ENCODE measurements at regions not wholly inside any gene's neighbourhood (a gene's known extent, or its start where the extent isn't known, plus 50 kb on each side); places are given as distances from the start of the nearest gene placed in this dataset.

- no peaks in the 10 kb centered on the region for H3K4me1 ChIP-seq
- TF ChIP-seq, protein P1, sequence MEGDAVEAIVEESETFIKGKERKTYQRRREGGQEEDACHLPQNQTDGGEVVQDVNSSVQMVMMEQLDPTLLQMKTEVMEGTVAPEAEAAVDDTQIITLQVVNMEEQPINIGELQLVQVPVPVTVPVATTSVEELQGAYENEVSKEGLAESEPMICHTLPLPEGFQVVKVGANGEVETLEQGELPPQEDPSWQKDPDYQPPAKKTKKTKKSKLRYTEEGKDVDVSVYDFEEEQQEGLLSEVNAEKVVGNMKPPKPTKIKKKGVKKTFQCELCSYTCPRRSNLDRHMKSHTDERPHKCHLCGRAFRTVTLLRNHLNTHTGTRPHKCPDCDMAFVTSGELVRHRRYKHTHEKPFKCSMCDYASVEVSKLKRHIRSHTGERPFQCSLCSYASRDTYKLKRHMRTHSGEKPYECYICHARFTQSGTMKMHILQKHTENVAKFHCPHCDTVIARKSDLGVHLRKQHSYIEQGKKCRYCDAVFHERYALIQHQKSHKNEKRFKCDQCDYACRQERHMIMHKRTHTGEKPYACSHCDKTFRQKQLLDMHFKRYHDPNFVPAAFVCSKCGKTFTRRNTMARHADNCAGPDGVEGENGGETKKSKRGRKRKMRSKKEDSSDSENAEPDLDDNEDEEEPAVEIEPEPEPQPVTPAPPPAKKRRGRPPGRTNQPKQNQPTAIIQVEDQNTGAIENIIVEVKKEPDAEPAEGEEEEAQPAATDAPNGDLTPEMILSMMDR (IDR thresholded peaks at IDR 0.05) = peak; percentile 72
- no peaks in the 10 kb centered on the region for H3K9me3 ChIP-seq
- H3K27me3 ChIP-seq (ENCODE audit: low read depth) = no peaks in the 10 kb centered on the region
- intact Hi-C loops (cut with DNase I) = no loop called here
- no peaks in the 10 kb centered on the region for H3K36me3 ChIP-seq
- DNase-seq = no peak
- no peak overlapping the region for H3K4me3 ChIP-seq
- ATAC-seq = peak; percentile 51 to 68
- H3K27ac ChIP-seq = no peak overlapping the region
These were observed 148.7 kb upstream of the ERCC6L2 start for GRCh38 chr9:95726756-95727155.

- ATAC-seq = no peak
- Histone ChIP-seq H3K36me3 (no peaks in the 10 kb centered on the region), H3K27me3 (ENCODE audit: low read depth) (no peaks in the 10 kb centered on the region), H3K4me1 (no peaks in the 10 kb centered on the region), H3K4me3 (no peak overlapping the region), H3K9me3 (no peaks in the 10 kb centered on the region), H3K27ac (no peak overlapping the region)
- DNase-seq = no peak
- intact Hi-C loops (cut with DNase I) = no loop called here
- TF ChIP-seq, protein P1 (IDR thresholded peaks at IDR 0.05) = no peak
These were observed 150.4 kb upstream of the ERCC6L2 start for GRCh38 chr9:95725045-95725444.

DNA sequence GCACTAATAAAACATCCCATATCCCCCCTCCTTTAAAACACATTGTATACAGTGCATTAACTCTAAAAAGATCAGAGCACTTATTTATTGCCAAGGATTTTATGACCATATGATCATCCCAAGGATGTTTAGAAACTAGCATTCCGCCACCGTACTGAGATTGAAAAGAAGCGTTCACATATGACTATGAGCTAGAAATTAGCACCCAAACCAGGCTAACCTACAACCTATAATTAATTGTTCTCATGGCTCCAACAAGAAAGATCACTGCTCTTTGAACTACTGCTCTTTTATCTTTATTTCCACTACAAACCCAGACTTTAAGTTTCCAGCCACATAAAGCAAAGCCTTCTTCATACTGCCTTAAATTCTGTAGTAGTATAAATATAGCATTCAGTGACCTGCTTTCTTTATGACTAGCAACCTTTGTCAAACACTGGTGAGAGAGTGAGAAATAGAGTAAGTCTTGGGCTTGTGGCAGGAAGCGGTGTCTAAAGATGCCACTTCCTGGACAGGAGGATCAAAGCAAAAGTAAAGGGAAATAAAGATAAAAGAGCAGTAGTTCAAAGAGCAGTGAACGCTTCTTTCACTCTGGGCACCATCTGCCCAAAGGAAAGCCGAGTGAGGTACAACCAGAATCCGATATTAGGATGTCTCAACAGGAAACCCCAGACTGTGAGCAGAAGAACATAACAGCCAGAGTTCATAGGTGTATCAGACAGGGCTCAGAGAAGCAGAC lies 151.1 kb upstream of the ERCC6L2 start:
- Histone ChIP-seq H3K27ac (no peak overlapping the region), H3K36me3 (no peaks in the 10 kb centered on the region), H3K4me1 (no peaks in the 10 kb centered on the region), H3K9me3 (no peaks in the 10 kb centered on the region), H3K4me3 (no peak overlapping the region), H3K27me3 (ENCODE audit: low read depth) (no peaks in the 10 kb centered on the region)
- intact Hi-C loops (cut with DNase I) = no loop called here
- DNase-seq = no peak
- TF ChIP-seq, protein P1 (IDR thresholded peaks at IDR 0.05) = no peak
- peak; percentile 46 to 57 for ATAC-seq

DNA sequence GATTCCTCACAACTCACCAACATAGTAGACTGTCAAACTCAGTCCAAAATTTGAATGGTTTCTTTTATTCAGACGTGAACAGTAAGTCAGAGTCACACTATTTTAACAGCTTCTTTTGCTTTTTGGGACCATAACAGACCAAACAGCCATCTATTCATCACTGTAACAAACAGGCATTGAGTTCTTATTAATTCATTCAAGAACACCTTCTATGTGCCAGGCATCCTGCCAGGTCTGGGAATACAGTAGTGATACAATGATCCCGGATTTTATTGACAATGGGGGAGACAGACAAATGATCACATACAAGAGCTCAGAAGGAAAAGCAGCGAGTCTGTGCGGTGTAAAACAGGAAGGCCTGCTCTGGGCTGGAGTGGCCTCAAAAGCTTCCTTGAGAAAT lies 153.3 kb upstream of the ERCC6L2 start:
- ATAC-seq = no peak
- no peaks in the 10 kb centered on the region for H3K4me1 ChIP-seq
- H3K4me3 ChIP-seq = no peak overlapping the region
- TF ChIP-seq, protein P1 (IDR thresholded peaks at IDR 0.05) = no peak
- intact Hi-C loops (cut with DNase I) = no loop called here
- H3K36me3 ChIP-seq = no peaks in the 10 kb centered on the region
- no peaks in the 10 kb centered on the region for H3K27me3 ChIP-seq (ENCODE audit: low read depth)
- H3K9me3 ChIP-seq = no peaks in the 10 kb centered on the region
- H3K27ac ChIP-seq = no peak overlapping the region
- DNase-seq = no peak

DNA sequence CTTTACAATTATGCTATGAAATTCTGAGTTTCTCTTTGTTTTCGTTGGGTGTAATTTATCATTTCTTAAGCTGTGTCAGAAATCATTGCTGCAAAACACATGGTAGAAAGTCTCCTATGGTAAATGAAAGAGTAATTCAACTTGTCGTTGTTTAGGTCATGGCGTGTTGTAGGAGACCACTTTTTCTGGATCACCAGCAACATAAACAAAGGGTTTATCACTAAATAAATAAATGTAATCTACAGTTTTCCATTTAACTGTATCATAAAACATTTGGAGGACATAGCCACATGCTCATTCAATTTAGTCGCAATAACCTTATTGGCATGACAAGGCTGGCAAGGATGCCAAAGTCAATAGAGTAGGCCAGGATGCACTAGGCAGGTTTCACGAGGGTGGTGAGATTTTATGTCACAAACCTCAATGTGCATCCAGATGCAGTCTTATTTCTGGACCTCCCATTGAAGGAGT lies 154.4 kb upstream of the ERCC6L2 start:
- Histone ChIP-seq H3K9me3 (no peaks in the 10 kb centered on the region), H3K4me1 (no peaks in the 10 kb centered on the region), H3K27me3 (ENCODE audit: low read depth) (no peaks in the 10 kb centered on the region), H3K27ac (no peak overlapping the region), H3K36me3 (no peaks in the 10 kb centered on the region), H3K4me3 (no peak overlapping the region)
- no peak for DNase-seq
- intact Hi-C loops (cut with DNase I) = no loop called here
- no peak for ATAC-seq
- TF ChIP-seq, protein P1 (IDR thresholded peaks at IDR 0.05) = no peak

Data from lower lobe of right lung (tissue), 2 donors.